ENCODE measurements at regions not wholly inside any gene's neighbourhood (a gene's known extent, or its start where the extent isn't known, plus 50 kb on each side); places are given as distances from the start of the nearest gene placed in this dataset.

- intact Hi-C loops (cut with DNase I): no loop called here
- DNase-seq: no peak
- no peak for TF ChIP-seq POLR2A (IDR thresholded peaks at IDR 0.05)
- TF ChIP-seq, protein P1, sequence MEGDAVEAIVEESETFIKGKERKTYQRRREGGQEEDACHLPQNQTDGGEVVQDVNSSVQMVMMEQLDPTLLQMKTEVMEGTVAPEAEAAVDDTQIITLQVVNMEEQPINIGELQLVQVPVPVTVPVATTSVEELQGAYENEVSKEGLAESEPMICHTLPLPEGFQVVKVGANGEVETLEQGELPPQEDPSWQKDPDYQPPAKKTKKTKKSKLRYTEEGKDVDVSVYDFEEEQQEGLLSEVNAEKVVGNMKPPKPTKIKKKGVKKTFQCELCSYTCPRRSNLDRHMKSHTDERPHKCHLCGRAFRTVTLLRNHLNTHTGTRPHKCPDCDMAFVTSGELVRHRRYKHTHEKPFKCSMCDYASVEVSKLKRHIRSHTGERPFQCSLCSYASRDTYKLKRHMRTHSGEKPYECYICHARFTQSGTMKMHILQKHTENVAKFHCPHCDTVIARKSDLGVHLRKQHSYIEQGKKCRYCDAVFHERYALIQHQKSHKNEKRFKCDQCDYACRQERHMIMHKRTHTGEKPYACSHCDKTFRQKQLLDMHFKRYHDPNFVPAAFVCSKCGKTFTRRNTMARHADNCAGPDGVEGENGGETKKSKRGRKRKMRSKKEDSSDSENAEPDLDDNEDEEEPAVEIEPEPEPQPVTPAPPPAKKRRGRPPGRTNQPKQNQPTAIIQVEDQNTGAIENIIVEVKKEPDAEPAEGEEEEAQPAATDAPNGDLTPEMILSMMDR (IDR thresholded peaks at IDR 0.05): no peak
- WGBS, 4 donors: 78 to 91% (median 80%) methylated on average over 11 of the region's 11 CpGs
- Histone ChIP-seq H3K36me3 (replicated peaks in 1 of 2) (no peaks in the 10 kb centered on the region), H3K4me1 (replicated peaks in 1 of 2) (no peaks in the 10 kb centered on the region), H3K4me3 (no peak overlapping the region), H3K9me3 (replicated peaks in 1 of 3) (no peaks in the 10 kb centered on the region), H3K27me3 (no peaks in the 10 kb centered on the region), H3K27ac (no peak overlapping the region)
These were observed 136.4 kb upstream of the CMC1 start for GRCh38 chr3:28104896-28105534.

GRCh38 chr3:28109829-28110228 lies 131.6 kb upstream of the CMC1 start:
- no peaks in the 10 kb centered on the region for H3K27me3 ChIP-seq
- WGBS, 4 donors: 79 to 85% (median 82%) methylated on average over 2 of the region's 2 CpGs
- no peaks in the 10 kb centered on the region for H3K9me3 ChIP-seq (replicated peaks in 1 of 3)
- TF ChIP-seq, protein P1 (IDR thresholded peaks at IDR 0.05): no peak
- TF ChIP-seq POLR2A (IDR thresholded peaks at IDR 0.05): no peak
- no peak overlapping the region for H3K4me3 ChIP-seq
- DNase-seq: no peak
- no peaks in the 10 kb centered on the region for H3K4me1 ChIP-seq (replicated peaks in 1 of 2)
- H3K27ac ChIP-seq: no peak overlapping the region
- intact Hi-C loops (cut with DNase I): no loop called here
- H3K36me3 ChIP-seq (replicated peaks in 1 of 2): no peaks in the 10 kb centered on the region

DNA sequence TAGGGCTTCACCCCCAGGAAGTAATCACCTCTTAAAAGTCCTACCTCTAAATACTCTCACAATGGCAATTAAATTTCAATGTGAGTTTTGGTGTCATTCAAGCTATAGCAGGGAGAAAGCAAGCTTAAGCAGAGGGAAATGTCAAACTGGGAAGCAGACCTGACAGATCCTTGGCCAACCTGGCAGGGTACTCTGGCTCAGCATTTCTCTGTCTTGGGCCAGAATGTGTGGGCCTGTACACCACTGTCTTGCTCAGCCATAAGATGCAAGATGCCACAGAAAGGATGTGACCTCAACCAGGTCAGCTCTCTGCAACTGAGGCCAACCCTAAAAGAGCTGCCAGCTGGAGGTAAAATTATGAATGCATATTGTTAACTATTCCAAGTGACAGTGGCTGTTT lies 130.6 kb upstream of the CMC1 start:
- H3K4me1 ChIP-seq (replicated peaks in 1 of 2): no peaks in the 10 kb centered on the region
- H3K9me3 ChIP-seq (replicated peaks in 1 of 3): no peaks in the 10 kb centered on the region
- no peak overlapping the region for H3K27ac ChIP-seq
- H3K27me3 ChIP-seq: no peaks in the 10 kb centered on the region
- TF ChIP-seq, protein P1 (IDR thresholded peaks at IDR 0.05): no peak
- no peak for TF ChIP-seq POLR2A (IDR thresholded peaks at IDR 0.05)
- intact Hi-C loops (cut with DNase I): no loop called here
- no peak for DNase-seq
- H3K36me3 ChIP-seq (replicated peaks in 1 of 2): no peaks in the 10 kb centered on the region
- H3K4me3 ChIP-seq: no peak overlapping the region

DNA sequence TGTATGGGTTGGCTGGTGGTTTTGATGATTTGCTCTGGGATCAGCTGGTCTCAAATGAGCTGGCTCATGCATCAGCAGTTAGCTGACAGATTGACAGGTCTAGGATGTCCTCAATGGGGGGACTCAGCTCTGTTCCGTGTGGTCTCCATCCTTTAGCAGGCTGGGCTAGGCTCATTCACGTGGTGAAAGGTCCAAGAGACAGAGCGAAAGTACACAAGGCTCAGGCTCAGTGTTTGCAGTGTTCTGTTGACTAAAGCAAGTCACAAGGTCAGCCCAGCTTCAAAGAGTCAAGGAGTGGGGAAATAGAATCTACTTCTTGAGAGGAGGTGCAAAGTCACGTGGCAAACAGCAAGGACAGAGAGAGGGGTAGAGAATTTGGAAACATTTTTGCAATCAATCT lies 126.5 kb upstream of the CMC1 start:
- H3K27me3 ChIP-seq: no peaks in the 10 kb centered on the region
- TF ChIP-seq POLR2A (IDR thresholded peaks at IDR 0.05): no peak
- TF ChIP-seq, protein P1 (IDR thresholded peaks at IDR 0.05): no peak
- no peak overlapping the region for H3K27ac ChIP-seq
- no peak overlapping the region for H3K4me3 ChIP-seq
- DNase-seq: no peak
- no peaks in the 10 kb centered on the region for H3K36me3 ChIP-seq (replicated peaks in 1 of 2)
- H3K4me1 ChIP-seq (replicated peaks in 1 of 2): no peaks in the 10 kb centered on the region
- H3K9me3 ChIP-seq (replicated peaks in 1 of 3): no peaks in the 10 kb centered on the region
- 65 to 74% (median 70%) methylated on average over 4 of the region's 4 CpGs for WGBS, 4 donors
- intact Hi-C loops (cut with DNase I): no loop called here

Measured in adrenal gland (tissue), 9 donors.